ENCODE measurements at regions not wholly inside any gene's neighbourhood (a gene's known extent, or its start where the extent isn't known, plus 50 kb on each side); places are given as distances from the start of the nearest gene placed in this dataset.

DNA sequence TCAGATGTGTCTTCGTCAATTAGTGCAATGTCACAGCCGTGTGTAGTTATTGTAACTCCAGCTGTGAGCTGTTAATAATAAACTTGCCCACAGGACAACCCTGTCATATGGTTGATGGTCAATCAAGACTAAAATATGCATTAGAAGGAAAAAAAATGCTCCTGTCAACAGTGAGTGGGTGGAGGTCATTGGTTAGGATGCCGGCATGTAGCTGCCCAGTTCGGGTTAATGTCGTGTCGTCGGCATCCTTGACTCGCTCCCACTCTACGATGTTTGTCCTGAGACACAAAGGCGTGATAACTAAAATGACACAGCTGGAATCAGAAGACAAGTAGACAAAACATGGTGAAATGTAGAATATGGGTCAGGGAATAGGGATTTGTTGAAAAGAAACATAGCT is 442.8 kb upstream of the NPVF start:
- peaks cover 0 to 20% of the 10 kb centered on the region in 2 donors for H3K4me1 ChIP-seq (ENCODE audit: control insufficient read depth in 1 of 2, insufficient read depth in 2 of 2, low read length in 2 of 2)
- no peaks in the 10 kb centered on the region for H3K9me3 ChIP-seq (ENCODE audit: control insufficient read depth in 1 of 2, low read length in 2 of 2)
- H3K36me3 ChIP-seq (ENCODE audit: control insufficient read depth in 1 of 2, insufficient read depth in 2 of 2, low read length in 2 of 2) = no peaks in the 10 kb centered on the region
- no peak overlapping the region for H3K27ac ChIP-seq (ENCODE audit: low read length)
- H3K27me3 ChIP-seq (ENCODE audit: low read depth, low read length) = no peaks in the 10 kb centered on the region
- no peak overlapping the region for H3K4me3 ChIP-seq (ENCODE audit: low read depth in 1 of 2, low read length in 2 of 2)

DNA sequence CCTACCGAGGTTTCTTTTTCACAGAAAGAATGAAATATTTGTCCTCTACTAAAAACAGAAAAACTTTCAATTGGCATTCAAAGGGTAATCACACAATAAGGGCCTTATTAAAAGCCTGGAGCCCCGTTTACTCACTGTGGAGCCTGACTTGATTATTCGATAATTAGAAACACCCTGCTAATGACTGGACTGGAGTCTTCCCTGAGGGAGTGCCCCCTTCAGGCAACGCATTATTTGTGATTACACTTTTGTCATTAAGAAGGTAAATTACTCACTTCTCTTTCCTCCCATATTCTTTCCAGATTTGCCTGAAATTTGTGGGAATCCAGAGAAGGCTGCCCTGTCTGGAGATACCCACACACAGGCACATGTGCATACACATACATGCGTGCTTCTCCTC is 444.2 kb upstream of the NPVF start:
- no peak overlapping the region for H3K4me3 ChIP-seq (ENCODE audit: low read depth in 1 of 2, low read length in 2 of 2)
- no peaks in the 10 kb centered on the region for H3K36me3 ChIP-seq (ENCODE audit: control insufficient read depth in 1 of 2, insufficient read depth in 2 of 2, low read length in 2 of 2)
- H3K27me3 ChIP-seq (ENCODE audit: low read depth, low read length) = no peaks in the 10 kb centered on the region
- H3K27ac ChIP-seq (ENCODE audit: low read length) = no peak overlapping the region
- H3K9me3 ChIP-seq (ENCODE audit: control insufficient read depth in 1 of 2, low read length in 2 of 2) = no peaks in the 10 kb centered on the region
- H3K4me1 ChIP-seq (ENCODE audit: control insufficient read depth in 1 of 2, insufficient read depth in 2 of 2, low read length in 2 of 2) = peaks cover 0 to 20% of the 10 kb centered on the region in 2 donors

DNA sequence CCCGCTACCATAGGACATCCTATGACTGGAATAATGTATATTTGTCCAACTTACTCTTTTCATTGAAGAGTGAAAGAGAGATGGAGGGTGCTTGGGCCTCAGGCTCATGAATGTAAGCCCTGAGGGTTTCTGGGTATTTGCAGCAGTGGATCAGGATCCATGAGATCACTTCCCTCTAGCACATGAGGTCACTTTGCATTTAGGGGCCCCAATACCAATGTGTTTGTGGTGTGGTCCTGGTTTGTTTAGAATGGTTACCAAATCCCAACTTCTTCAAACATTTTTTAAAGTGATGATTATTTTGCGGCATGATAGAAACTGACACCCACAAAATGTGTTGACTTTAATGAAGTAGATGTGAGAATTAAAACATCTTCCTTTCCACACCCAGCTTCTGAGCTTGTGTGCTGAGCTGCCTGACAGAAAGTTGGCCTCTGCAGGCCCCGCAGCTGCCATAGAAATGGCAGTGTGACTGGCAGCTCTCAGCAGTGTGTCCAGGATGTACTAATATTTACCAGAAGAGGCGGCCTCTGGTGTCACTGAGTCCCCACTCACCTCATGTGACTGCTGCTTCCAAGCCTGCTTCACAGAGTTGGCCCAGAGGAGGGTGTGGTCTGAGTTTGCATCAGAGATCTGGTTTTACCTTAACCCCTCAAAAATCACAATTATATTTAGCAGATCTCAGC is 447.6 kb upstream of the NPVF start:
- H3K36me3 ChIP-seq (ENCODE audit: control insufficient read depth in 1 of 2, insufficient read depth in 2 of 2, low read length in 2 of 2) = no peaks in the 10 kb centered on the region
- H3K27ac ChIP-seq (ENCODE audit: low read length) = no peak overlapping the region
- H3K4me3 ChIP-seq (ENCODE audit: low read depth in 1 of 2, low read length in 2 of 2) = no peak overlapping the region
- H3K4me1 ChIP-seq (ENCODE audit: control insufficient read depth in 1 of 2, insufficient read depth in 2 of 2, low read length in 2 of 2) = peaks cover 0 to 2% of the 10 kb centered on the region in 2 donors
- no peaks in the 10 kb centered on the region for H3K9me3 ChIP-seq (ENCODE audit: control insufficient read depth in 1 of 2, low read length in 2 of 2)
- no peaks in the 10 kb centered on the region for H3K27me3 ChIP-seq (ENCODE audit: low read depth, low read length)

GRCh38 chr7:25677595-25677994 is 449.3 kb upstream of the NPVF start:
- H3K4me3 ChIP-seq (ENCODE audit: low read depth in 1 of 2, low read length in 2 of 2) = no peak overlapping the region
- H3K36me3 ChIP-seq (ENCODE audit: control insufficient read depth in 1 of 2, insufficient read depth in 2 of 2, low read length in 2 of 2) = no peaks in the 10 kb centered on the region
- H3K4me1 ChIP-seq (ENCODE audit: control insufficient read depth in 1 of 2, insufficient read depth in 2 of 2, low read length in 2 of 2) = no peaks in the 10 kb centered on the region
- H3K9me3 ChIP-seq (ENCODE audit: control insufficient read depth in 1 of 2, low read length in 2 of 2) = no peaks in the 10 kb centered on the region
- H3K27ac ChIP-seq (ENCODE audit: low read length) = no peak overlapping the region
- H3K27me3 ChIP-seq (ENCODE audit: low read depth, low read length) = no peaks in the 10 kb centered on the region

DNA sequence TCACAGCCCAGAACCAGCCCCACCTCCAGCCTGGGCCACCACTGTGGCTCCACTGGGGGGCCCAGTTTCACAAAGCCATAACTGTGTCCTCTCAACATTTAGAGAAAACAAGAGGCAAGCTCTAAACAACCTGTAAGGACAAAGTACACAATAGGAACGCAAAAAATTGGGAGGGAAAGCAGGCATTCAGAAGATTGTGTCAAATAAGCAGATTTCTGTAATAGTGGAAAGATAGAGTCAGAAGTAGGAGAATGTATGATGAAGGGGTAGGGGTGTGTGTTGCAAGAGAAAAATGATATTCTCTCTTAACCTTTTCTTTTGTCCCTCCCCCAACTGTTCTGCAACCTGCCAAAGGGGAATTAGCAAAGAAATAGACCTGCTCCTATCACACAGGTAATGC is 449.9 kb upstream of the NPVF start:
- H3K4me3 ChIP-seq (ENCODE audit: low read depth in 1 of 2, low read length in 2 of 2) = no peak overlapping the region
- H3K27me3 ChIP-seq (ENCODE audit: low read depth, low read length) = no peaks in the 10 kb centered on the region
- no peak overlapping the region for H3K27ac ChIP-seq (ENCODE audit: low read length)
- no peaks in the 10 kb centered on the region for H3K36me3 ChIP-seq (ENCODE audit: control insufficient read depth in 1 of 2, insufficient read depth in 2 of 2, low read length in 2 of 2)
- no peaks in the 10 kb centered on the region for H3K4me1 ChIP-seq (ENCODE audit: control insufficient read depth in 1 of 2, insufficient read depth in 2 of 2, low read length in 2 of 2)
- no peaks in the 10 kb centered on the region for H3K9me3 ChIP-seq (ENCODE audit: control insufficient read depth in 1 of 2, low read length in 2 of 2)

GRCh38 chr7:25680636-25681035 is 452.4 kb upstream of the NPVF start:
- Histone ChIP-seq H3K27me3 (ENCODE audit: low read depth, low read length) (no peaks in the 10 kb centered on the region), H3K36me3 (ENCODE audit: control insufficient read depth in 1 of 2, insufficient read depth in 2 of 2, low read length in 2 of 2) (no peaks in the 10 kb centered on the region), H3K4me3 (ENCODE audit: low read depth in 1 of 2, low read length in 2 of 2) (no peak overlapping the region), H3K9me3 (ENCODE audit: control insufficient read depth in 1 of 2, low read length in 2 of 2) (no peaks in the 10 kb centered on the region), H3K4me1 (ENCODE audit: control insufficient read depth in 1 of 2, insufficient read depth in 2 of 2, low read length in 2 of 2) (no peaks in the 10 kb centered on the region), H3K27ac (ENCODE audit: low read length) (no peak overlapping the region)

- no peaks in the 10 kb centered on the region for H3K27me3 ChIP-seq (ENCODE audit: low read depth, low read length)
- no peaks in the 10 kb centered on the region for H3K9me3 ChIP-seq (ENCODE audit: control insufficient read depth in 1 of 2, low read length in 2 of 2)
- H3K36me3 ChIP-seq (ENCODE audit: control insufficient read depth in 1 of 2, insufficient read depth in 2 of 2, low read length in 2 of 2) = no peaks in the 10 kb centered on the region
- no peak overlapping the region for H3K27ac ChIP-seq (ENCODE audit: low read length)
- no peaks in the 10 kb centered on the region for H3K4me1 ChIP-seq (ENCODE audit: control insufficient read depth in 1 of 2, insufficient read depth in 2 of 2, low read length in 2 of 2)
- no peak overlapping the region for H3K4me3 ChIP-seq (ENCODE audit: low read depth in 1 of 2, low read length in 2 of 2)
These were observed 456.1 kb upstream of the NPVF start for GRCh38 chr7:25684360-25684759.

DNA sequence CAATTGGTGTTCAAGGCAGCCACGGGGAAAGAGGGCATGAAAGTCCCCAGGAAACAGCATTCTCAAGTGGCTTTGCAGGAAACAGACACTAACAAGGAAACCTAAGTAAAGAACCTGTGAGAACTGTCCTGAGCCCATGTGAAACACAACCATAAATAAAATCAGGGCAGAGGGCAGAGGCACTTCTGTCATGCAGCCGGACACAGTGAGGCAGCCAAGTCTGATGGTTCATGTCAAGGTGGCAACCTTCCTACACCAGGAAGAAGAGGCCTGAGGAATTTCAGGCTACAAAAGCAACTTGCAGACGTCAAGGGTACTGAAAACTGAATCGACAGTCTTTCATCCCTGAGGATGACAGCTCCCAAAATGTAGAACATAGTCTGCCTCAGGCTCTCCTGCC is 458.2 kb upstream of the NPVF start:
- H3K9me3 ChIP-seq (ENCODE audit: control insufficient read depth in 1 of 2, low read length in 2 of 2) = no peaks in the 10 kb centered on the region
- no peak overlapping the region for H3K27ac ChIP-seq (ENCODE audit: low read length)
- H3K36me3 ChIP-seq (ENCODE audit: control insufficient read depth in 1 of 2, insufficient read depth in 2 of 2, low read length in 2 of 2) = no peaks in the 10 kb centered on the region
- no peaks in the 10 kb centered on the region for H3K4me1 ChIP-seq (ENCODE audit: control insufficient read depth in 1 of 2, insufficient read depth in 2 of 2, low read length in 2 of 2)
- no peak overlapping the region for H3K4me3 ChIP-seq (ENCODE audit: low read depth in 1 of 2, low read length in 2 of 2)
- H3K27me3 ChIP-seq (ENCODE audit: low read depth, low read length) = no peaks in the 10 kb centered on the region

DNA sequence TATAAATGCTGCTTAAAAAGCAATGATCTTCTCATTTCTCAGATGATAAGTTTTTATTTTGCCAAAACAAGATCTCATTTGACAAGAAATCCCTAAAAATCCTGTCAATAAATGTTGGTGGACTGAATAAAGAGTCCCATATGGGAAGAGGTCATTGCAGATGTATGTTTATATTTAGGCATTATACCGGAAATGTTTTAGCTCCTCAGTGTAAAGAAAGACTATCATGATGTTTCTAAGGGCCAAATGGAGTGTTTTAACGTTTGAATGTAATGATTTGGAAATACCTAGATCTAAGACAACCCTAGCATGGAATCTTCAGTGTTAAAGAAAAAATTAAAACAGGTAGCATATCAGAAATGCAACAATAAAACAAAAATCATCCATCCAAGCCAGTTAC is 457.8 kb upstream of the NFE2L3 start:
- H3K4me1 ChIP-seq (ENCODE audit: control insufficient read depth in 1 of 2, insufficient read depth in 2 of 2, low read length in 2 of 2) = no peaks in the 10 kb centered on the region
- H3K9me3 ChIP-seq (ENCODE audit: control insufficient read depth in 1 of 2, low read length in 2 of 2) = no peaks in the 10 kb centered on the region
- H3K36me3 ChIP-seq (ENCODE audit: control insufficient read depth in 1 of 2, insufficient read depth in 2 of 2, low read length in 2 of 2) = no peaks in the 10 kb centered on the region
- H3K4me3 ChIP-seq (ENCODE audit: low read depth in 1 of 2, low read length in 2 of 2) = no peak overlapping the region
- H3K27ac ChIP-seq (ENCODE audit: low read length) = no peak overlapping the region
- H3K27me3 ChIP-seq (ENCODE audit: low read depth, low read length) = no peaks in the 10 kb centered on the region

DNA sequence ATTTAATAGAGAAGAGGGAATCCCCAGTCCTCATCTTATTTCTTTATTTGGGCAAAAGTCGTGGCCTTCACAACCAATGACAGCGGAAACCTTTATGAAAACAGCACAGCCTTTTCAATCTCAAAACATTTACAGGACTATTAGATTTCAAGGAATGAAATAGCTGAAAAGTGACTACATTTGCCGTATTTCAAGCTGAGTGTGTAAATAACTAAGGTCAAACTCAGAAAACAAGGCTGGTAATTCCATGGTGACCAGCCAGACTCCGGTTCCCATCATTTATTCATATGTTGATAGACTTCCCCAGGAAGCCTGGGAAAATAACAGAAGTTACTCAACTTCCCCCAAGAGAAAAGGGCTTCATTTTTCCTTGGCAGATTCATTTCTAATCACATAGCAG is 457.3 kb upstream of the NFE2L3 start:
- Histone ChIP-seq H3K4me3 (ENCODE audit: low read depth in 1 of 2, low read length in 2 of 2) (no peak overlapping the region), H3K4me1 (ENCODE audit: control insufficient read depth in 1 of 2, insufficient read depth in 2 of 2, low read length in 2 of 2) (no peaks in the 10 kb centered on the region), H3K36me3 (ENCODE audit: control insufficient read depth in 1 of 2, insufficient read depth in 2 of 2, low read length in 2 of 2) (no peaks in the 10 kb centered on the region), H3K9me3 (ENCODE audit: control insufficient read depth in 1 of 2, low read length in 2 of 2) (no peaks in the 10 kb centered on the region), H3K27me3 (ENCODE audit: low read depth, low read length) (no peaks in the 10 kb centered on the region), H3K27ac (ENCODE audit: low read length) (no peak overlapping the region)

DNA sequence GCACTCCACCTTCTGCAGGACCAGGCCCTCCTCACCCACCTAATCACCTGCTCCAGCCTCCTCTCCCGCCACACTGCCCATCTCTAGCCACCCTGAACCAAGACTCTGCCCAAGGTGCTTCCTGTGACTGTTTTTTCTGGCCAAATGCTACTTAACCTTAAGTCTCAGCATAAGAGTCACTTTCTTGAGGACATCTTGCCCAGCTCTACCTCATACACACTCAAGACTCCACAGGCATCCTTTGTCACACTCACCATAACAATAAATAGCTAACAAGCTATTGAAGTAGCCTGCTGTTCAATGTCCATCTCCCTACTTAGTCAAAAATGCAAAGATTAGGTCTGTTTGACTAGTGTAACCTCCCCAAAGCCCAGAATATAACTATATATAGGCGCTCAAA is 455.4 kb upstream of the NFE2L3 start:
- H3K27me3 ChIP-seq (ENCODE audit: low read depth, low read length) = no peaks in the 10 kb centered on the region
- no peaks in the 10 kb centered on the region for H3K9me3 ChIP-seq (ENCODE audit: control insufficient read depth in 1 of 2, low read length in 2 of 2)
- H3K36me3 ChIP-seq (ENCODE audit: control insufficient read depth in 1 of 2, insufficient read depth in 2 of 2, low read length in 2 of 2) = no peaks in the 10 kb centered on the region
- no peak overlapping the region for H3K4me3 ChIP-seq (ENCODE audit: low read depth in 1 of 2, low read length in 2 of 2)
- H3K4me1 ChIP-seq (ENCODE audit: control insufficient read depth in 1 of 2, insufficient read depth in 2 of 2, low read length in 2 of 2) = no peaks in the 10 kb centered on the region
- H3K27ac ChIP-seq (ENCODE audit: low read length) = no peak overlapping the region

GRCh38 chr7:25698451-25699113 is 453.4 kb upstream of the NFE2L3 start:
- no peak overlapping the region for H3K27ac ChIP-seq (ENCODE audit: low read length)
- no peaks in the 10 kb centered on the region for H3K36me3 ChIP-seq (ENCODE audit: control insufficient read depth in 1 of 2, insufficient read depth in 2 of 2, low read length in 2 of 2)
- H3K9me3 ChIP-seq (ENCODE audit: control insufficient read depth in 1 of 2, low read length in 2 of 2) = no peaks in the 10 kb centered on the region
- no peak overlapping the region for H3K4me3 ChIP-seq (ENCODE audit: low read depth in 1 of 2, low read length in 2 of 2)
- no peaks in the 10 kb centered on the region for H3K4me1 ChIP-seq (ENCODE audit: control insufficient read depth in 1 of 2, insufficient read depth in 2 of 2, low read length in 2 of 2)
- H3K27me3 ChIP-seq (ENCODE audit: low read depth, low read length) = no peaks in the 10 kb centered on the region

Measured in muscle layer of duodenum (tissue), 2 donors.